ENCODE measurements at regions not wholly inside any gene's neighbourhood (a gene's known extent, or its start where the extent isn't known, plus 50 kb on each side); places are given as distances from the start of the nearest gene placed in this dataset.
A peak's percentile ranks its signal among the peaks of the same experiment; 100 is the strongest.

DNA sequence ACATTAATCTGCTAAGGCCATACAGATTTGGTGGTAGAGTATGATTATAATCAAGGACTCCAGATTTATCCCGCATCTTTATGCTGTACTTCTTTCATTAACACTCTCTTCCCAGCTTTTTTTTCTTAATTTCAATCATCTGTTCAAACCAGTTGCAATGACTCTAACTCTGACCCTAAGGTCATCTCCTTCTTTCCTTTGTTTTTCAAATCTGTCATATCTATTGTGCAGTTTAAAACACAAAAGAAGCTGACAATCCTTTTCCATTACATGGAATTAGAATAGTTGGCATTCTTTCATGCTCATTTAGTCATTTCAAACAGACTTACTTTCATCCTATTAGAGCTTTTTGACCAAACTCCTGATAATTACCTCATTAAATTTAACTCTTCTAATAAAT lies 53.6 kb upstream of the GRM5 start:
- peak; percentile 16 for DNase-seq

GRCh38 chr11:89125298-89125697 lies 52.4 kb upstream of the TYR start:
- no peak for DNase-seq

All from dermis blood vessel endothelial cell (primary cell).